ENCODE measurements at regions not wholly inside any gene's neighbourhood (a gene's known extent, or its start where the extent isn't known, plus 50 kb on each side); places are given as distances from the start of the nearest gene placed in this dataset.
A peak's percentile ranks its signal among the peaks of the same experiment; 100 is the strongest.

GRCh38 chr9:108417312-108417711 is 438.5 kb downstream of the ACTL7B start:
- H3K4me3 ChIP-seq, result no peak overlapping the region
- H3K9me3 ChIP-seq, result no peaks in the 10 kb centered on the region
- H3K27me3 ChIP-seq, result no peaks in the 10 kb centered on the region
- H3K9ac ChIP-seq (ENCODE audit: low read depth in 2 of 2, low read length in 2 of 2), result no peak overlapping the region
- TF ChIP-seq, protein P1, sequence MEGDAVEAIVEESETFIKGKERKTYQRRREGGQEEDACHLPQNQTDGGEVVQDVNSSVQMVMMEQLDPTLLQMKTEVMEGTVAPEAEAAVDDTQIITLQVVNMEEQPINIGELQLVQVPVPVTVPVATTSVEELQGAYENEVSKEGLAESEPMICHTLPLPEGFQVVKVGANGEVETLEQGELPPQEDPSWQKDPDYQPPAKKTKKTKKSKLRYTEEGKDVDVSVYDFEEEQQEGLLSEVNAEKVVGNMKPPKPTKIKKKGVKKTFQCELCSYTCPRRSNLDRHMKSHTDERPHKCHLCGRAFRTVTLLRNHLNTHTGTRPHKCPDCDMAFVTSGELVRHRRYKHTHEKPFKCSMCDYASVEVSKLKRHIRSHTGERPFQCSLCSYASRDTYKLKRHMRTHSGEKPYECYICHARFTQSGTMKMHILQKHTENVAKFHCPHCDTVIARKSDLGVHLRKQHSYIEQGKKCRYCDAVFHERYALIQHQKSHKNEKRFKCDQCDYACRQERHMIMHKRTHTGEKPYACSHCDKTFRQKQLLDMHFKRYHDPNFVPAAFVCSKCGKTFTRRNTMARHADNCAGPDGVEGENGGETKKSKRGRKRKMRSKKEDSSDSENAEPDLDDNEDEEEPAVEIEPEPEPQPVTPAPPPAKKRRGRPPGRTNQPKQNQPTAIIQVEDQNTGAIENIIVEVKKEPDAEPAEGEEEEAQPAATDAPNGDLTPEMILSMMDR (IDR thresholded peaks at IDR 0.05), result no peak
- intact Hi-C loops (cut with DNase I), result loop anchor here (10.0 kb wide), 4 partner anchors 117 to 347 kb away; no protein-coding TSS in a partner anchor
- no peaks in the 10 kb centered on the region for H3K36me3 ChIP-seq
- H3K27ac ChIP-seq, result no peak overlapping the region
- DNase-seq, result no peak
- H3K4me1 ChIP-seq, result no peaks in the 10 kb centered on the region

GRCh38 chr9:108416324-108416723 is 439.5 kb downstream of the ACTL7B start:
- TF ChIP-seq, protein P1 (IDR thresholded peaks at IDR 0.05), result no peak
- H3K27ac ChIP-seq, result no peak overlapping the region
- no peak for DNase-seq

DNA sequence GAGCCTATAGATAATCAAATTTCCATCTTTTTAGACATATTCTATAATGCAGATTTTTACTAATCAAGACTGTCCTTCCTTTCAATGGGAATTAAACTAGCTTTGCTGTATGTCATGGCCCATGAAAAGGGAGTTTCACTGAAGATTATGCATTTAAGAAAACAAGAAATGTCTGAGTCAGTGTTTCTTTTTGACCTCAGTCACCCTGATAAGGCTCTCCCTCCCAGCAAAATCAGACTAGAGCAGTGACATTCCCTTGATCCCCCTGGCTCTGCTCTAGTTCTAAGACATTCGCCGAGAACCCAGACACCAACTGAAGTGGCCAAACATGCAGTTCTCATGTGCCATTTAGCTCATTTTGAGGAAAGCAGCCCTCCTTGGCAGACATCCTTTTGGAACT is 442.0 kb downstream of the ACTL7B start:
- Histone ChIP-seq H3K9me3 (no peaks in the 10 kb centered on the region), H3K27ac (no peak overlapping the region), H3K4me3 (no peak overlapping the region), H3K36me3 (no peaks in the 10 kb centered on the region), H3K4me1 (no peaks in the 10 kb centered on the region), H3K9ac (ENCODE audit: low read depth in 2 of 2, low read length in 2 of 2) (no peak overlapping the region), H3K27me3 (no peaks in the 10 kb centered on the region)
- intact Hi-C loops (cut with DNase I), result loop anchor here (10.0 kb wide), 4 partner anchors 121 to 351 kb away; no protein-coding TSS in a partner anchor
- TF ChIP-seq, protein P1 (IDR thresholded peaks at IDR 0.05), result no peak
- no peak for DNase-seq

More at GRCh38 chr9:108416324-108416723, 439.5 kb downstream of the ACTL7B start:
- Histone ChIP-seq H3K9me3 (no peaks in the 10 kb centered on the region), H3K4me1 (no peaks in the 10 kb centered on the region), H3K9ac (ENCODE audit: low read depth in 2 of 2, low read length in 2 of 2) (no peak overlapping the region), H3K4me3 (no peak overlapping the region), H3K36me3 (no peaks in the 10 kb centered on the region), H3K27me3 (no peaks in the 10 kb centered on the region)
- intact Hi-C loops (cut with DNase I), result loop anchor here (10.0 kb wide), 4 partner anchors 118 to 348 kb away; no protein-coding TSS in a partner anchor

GRCh38 chr9:108412755-108413154 is 443.0 kb downstream of the ACTL7B start:
- Histone ChIP-seq H3K36me3 (no peaks in the 10 kb centered on the region), H3K4me1 (no peaks in the 10 kb centered on the region), H3K9me3 (no peaks in the 10 kb centered on the region), H3K4me3 (no peak overlapping the region), H3K27ac (no peak overlapping the region), H3K27me3 (no peaks in the 10 kb centered on the region), H3K9ac (ENCODE audit: low read depth in 2 of 2, low read length in 2 of 2) (no peak overlapping the region)
- intact Hi-C loops (cut with DNase I), result loop anchor here (10.0 kb wide), 4 partner anchors 122 to 352 kb away; no protein-coding TSS in a partner anchor
- TF ChIP-seq, protein P1 (IDR thresholded peaks at IDR 0.05), result no peak
- DNase-seq, result peak; percentile 30

GRCh38 chr9:108411632-108412031 is 444.2 kb downstream of the ACTL7B start:
- no peak overlapping the region for H3K4me3 ChIP-seq
- no peak overlapping the region for H3K9ac ChIP-seq (ENCODE audit: low read depth in 2 of 2, low read length in 2 of 2)
- TF ChIP-seq, protein P1 (IDR thresholded peaks at IDR 0.05), result no peak
- H3K27ac ChIP-seq, result no peak overlapping the region
- no peaks in the 10 kb centered on the region for H3K27me3 ChIP-seq
- no peak for DNase-seq
- H3K36me3 ChIP-seq, result no peaks in the 10 kb centered on the region
- intact Hi-C loops (cut with DNase I), result loop anchor here (10.0 kb wide), 4 partner anchors 123 to 353 kb away; no protein-coding TSS in a partner anchor
- H3K4me1 ChIP-seq, result no peaks in the 10 kb centered on the region
- H3K9me3 ChIP-seq, result no peaks in the 10 kb centered on the region
